MV-4-11 (cell line): ENCODE measurements at regions not wholly inside any gene's neighbourhood (a gene's known extent, or its start where the extent isn't known, plus 50 kb on each side); places are given as distances from the start of the nearest gene placed in this dataset.
"Not testable (repeated sequence)": the region's sequence is repeated elsewhere in the genome, so short reads cannot be mapped to it uniquely, and the experiment has no call there.

Source experiments
- DNase-seq: peaks from one replicate; lab custom pipeline; 2025; lab: John Stamatoyannopoulos, UW

DNA sequence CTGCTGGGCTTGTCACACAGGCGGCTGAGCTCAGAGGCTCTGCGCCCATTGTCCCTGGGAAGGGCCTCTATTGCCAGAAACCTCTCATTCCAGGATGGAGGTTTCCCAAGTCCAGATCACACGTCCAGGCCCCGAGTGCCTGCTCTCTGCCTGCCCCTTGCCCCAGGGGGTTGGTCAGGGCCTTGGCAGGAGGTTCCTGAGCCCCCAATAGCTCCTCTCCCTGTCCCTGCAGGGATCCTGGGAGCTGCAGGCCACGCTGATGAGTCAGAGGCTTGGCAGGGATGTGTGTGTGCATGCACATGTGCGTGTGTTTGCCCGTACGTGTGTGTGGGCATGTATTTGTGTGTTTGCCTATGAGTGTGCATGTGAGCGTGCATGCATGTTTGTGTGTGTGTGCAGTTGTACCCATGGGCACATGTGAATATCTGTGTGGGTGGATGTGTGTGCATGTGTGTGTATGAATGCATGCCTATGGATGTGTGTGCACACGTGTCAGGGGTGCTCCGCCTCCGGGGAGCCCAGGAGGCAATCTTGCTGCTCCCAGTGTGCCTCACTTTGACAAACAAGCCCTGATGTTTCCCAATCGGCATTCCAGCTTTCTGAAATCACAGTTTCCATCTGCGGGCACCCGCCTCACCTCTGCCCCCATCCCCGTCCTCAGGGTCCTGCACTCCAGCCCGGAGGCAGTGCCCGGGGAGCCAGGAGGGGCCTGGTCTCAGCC lies 98.4 kb upstream of the GSE1 start:
- no peak for DNase-seq

DNA sequence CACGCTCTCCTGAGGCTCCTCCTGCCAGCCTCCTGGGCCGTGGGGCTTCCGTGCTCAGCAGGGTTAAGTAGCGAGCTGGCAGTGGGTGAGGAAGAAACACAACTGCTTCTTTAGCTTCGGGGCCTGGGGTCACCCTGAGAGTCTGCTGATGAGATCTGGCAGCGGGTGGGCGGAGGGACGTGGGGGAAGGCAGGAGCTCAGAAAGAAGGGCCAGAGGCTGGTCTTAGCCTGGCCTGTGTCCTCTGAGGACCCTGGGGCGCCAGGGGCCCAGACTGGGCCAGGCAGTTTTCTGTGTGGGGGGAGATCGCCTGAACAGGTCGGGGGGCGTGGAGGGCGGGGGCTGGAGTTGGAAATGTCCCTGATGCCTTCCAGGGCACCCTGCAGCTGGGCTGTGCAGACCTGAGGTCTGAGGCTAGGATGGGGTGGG lies 97.8 kb upstream of the GSE1 start:
- no peak for DNase-seq

DNA sequence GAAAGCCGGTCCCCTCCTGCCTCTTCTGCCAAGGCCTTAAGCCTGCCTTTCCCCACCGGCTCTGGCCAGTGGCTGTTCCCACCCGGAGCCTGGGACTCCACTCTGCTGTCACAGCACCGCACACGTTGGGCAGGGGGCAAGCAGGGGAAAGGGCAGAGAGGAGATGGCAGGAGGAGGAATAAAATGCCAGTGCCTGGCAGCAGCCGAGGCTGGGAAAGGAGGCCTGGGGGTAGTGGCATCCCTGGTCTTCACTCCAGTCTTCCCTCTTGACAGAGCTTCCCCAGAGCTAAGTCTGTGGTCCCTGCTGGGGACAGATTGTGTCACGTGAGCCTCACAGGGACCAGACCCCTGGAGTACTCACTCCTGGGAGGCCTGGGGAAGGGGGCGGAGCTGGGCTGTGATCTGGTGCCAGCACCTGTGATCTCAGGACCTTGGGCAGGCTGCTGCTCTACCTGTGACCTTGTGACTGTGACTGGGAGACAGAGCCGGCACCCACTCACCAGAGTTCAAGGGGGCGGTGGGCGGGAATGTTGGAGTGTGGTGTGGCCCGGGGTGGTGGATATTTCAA lies 97.2 kb upstream of the GSE1 start:
- DNase-seq = no peak

DNA sequence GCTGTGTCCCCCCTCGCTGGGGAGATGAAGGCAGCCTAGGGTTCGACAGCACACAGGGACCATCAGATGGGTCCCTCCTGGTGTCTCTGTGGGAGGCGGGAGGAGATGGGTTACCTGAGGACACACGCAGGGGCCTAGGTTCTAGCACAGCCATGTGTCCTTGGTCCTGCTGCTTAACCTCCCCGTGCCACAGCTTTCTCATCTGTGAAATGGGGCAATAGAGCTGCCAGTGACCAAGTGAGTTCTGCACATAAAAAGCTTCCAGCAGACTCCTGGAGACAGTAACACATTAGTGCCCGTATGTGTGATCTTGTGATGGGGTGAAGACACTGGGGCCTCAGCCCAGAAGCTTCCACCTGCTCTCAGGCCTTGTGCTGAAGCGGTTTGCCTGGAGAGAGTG lies 96.0 kb upstream of the GSE1 start:
- DNase-seq = no peak

DNA sequence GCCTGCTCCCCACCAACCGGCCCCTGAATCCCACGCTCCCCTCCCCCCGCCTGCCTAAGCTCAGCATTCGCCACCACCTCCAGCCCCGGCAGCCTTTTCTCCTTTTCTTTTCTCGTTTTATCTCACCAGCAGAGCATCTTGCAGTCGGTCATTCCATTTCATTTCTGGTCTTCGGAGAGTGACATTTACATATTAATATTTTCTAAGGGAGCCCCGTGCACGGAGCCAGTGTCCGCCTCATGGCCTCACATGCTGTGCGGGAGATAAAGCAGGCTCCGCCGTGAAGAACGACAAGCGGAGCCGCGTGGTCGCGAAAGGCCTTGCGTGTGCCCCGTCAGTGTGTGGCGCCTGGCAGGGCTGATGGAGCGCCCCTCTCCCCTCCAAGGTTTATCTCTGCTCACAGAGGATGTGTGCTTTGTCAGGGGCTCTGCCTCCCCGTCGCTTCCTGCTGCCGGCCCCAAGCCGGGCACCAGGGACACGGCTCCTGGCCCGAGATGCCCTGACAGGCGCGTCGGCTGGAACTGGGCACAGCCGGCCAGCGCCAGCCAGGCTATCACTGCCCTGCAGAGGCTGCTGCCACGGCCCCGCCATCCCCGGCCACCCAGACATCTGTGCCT lies 95.5 kb upstream of the GSE1 start:
- DNase-seq = no peak

DNA sequence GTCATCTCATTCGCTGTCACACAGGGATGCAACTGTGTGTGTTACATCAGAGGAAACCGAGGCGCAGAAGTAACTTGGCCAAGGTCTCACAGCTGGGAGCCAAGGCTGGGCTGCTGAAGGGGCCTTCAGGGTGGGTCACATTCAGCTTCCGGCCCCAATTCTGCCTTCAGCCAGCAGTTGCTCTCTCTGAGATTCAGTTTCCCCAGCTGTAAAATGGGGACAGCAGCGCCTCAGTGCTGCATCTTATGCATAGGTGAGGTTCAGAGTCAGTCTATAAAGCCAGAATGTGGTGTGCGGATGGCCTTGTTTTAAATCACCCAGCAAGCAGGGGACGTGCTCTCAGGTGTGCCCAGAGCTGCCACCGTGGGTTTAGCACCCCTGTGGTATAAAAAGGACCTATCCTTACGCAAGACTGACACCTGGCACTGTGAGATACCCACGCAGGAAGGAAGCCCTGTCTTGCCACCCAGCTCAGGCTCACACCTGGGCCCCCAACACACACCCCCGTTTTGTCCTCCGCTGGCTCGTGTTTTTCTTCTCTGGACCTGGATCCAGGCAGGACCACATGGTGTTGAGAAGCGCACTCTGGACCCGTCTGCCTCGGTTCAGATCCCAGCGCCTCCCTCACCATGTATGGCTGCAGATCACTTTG lies 94.6 kb upstream of the GSE1 start:
- DNase-seq = no peak

DNA sequence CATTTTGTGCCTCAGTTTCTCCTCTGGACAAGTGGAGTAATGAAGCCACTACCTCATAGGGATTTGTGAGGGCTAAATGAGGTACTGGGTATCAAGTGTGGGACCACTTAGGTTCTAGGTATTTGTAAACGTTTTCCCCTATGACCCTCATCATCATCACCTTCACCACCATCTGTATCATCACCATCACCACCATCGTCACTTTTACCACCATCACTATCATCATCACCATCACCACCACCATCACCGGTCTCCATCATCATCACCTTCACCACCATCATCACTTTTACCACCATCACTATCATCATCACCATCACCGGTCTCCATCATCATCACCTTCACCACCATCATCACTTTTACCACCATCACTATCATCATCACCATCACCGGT lies 94.1 kb upstream of the GSE1 start:
- not testable (repeated sequence) for DNase-seq

DNA sequence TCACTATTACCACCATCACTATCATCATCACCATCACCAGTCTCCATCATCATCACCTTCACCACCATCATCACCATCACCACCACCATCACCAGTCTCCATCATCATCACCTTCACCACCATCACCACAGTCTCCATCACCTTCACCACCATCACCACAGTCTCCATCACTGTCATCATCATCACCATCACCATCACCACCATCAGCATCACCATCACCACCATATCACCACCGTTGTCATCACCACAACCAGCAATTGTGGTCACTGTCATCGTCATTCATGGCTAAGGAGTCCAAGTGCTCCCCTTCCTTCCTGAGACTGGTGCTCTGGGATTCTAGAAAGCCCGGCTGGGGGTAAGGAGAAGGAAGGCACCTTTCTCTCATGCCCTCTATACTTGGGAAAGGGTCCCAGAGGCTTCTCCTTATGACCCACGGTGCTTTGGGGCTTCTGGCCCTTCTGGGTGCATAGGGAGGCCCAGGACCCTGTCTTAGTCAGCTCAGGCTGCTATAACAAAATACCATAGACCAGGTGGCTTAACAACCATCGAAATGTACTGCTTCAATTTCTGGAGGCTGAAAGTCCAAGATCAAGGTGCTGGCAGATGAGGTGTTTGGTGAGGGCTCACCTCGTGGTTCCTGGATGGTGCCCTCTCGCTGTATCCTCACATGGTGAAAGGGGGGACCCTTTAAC lies 93.4 kb upstream of the GSE1 start:
- DNase-seq = no peak

DNA sequence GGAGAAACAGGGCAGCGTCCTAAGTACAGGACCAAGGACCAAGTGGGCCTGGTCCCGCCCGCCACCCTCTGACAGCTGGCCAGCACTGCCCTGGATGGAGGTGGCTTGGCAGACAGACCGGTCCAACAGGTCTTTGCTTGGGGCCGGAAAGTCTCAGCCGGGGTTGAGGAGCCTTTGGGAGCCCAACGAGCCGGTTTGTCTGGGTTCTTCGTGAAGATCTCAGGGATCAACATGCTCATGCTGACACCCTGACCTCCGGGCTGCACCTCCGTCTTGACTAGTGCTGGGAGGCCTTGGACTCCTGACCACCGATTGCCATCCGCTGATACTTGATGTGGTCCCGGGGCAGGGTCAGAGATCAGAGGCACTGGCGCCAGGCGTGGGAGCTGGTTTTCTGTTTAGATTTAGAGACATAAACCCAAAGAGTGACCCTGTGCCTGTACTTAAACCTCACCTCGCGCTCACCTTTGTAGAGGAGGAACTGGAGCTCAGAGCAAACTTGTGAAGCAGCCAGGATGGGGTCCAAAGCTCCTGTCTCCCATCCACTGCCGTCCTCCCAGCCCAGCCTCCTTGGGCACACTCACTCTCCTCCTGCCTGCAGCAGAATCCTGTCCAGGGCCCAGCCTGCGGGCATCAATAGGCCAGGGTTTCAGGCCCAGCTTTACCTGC lies 92.1 kb upstream of the GSE1 start:
- no peak for DNase-seq

DNA sequence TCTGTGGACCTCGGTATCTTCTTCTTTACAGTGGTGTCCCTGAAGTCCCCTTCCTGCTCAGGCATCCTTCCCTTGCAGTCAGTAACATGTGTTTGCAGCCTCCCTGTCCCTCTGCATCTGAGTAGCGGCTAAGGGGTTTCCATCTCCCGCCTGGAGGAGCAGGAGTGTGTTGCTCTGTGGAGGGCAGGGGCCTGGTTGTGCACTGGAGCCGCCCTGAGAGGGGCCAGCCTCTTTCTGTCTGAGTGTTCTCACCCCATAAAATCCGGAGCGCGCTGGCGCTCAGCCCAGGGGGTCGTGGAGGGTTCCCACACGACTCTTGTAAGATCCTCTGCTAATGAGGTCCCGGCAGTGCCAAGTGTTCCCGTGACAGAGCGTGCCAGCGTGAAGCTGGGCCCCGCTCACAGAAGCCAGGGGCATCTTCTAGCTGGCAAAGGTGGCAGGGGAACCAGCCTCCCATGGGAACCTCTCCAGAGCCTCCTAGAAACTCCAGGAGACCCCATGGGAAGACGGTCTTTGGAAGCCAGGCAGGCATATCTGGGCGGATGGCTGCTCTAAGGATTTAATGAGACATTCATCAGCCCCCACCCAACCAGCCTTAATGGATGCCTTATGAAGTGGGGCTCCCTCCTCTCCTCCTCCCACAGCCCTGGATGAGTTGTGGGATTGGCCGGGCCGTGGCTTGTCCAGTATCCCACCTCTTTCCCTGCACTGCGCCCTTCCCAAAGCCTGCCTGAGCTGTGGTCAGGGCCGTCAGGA lies 91.4 kb upstream of the GSE1 start:
- DNase-seq = no peak

DNA sequence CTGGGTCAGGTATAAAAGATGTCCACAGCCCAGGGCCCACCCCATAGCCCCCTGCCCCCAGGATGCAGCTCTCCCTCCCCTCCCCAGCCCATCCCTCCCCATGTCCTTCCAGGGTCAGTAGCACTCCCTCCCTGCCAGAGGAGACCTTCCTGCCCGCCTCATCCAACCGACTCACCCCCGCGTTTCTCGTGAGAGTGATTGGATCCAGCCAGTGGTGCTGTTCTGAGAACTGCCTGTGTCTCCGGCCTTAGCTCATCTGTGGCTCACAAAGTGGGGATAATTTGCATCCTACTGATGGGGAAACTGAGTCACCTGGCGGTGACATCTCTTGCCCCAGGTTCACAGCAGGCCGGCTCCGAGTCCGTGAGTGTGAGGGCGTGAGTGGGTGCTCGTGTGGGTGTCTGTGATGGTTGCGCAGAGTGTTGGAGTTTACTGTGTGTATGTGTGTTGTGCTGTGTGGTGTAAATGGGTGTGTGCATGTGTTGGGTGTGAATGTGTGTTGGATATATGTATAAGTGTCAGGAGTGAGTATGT lies 90.7 kb upstream of the GSE1 start:
- no peak for DNase-seq

DNA sequence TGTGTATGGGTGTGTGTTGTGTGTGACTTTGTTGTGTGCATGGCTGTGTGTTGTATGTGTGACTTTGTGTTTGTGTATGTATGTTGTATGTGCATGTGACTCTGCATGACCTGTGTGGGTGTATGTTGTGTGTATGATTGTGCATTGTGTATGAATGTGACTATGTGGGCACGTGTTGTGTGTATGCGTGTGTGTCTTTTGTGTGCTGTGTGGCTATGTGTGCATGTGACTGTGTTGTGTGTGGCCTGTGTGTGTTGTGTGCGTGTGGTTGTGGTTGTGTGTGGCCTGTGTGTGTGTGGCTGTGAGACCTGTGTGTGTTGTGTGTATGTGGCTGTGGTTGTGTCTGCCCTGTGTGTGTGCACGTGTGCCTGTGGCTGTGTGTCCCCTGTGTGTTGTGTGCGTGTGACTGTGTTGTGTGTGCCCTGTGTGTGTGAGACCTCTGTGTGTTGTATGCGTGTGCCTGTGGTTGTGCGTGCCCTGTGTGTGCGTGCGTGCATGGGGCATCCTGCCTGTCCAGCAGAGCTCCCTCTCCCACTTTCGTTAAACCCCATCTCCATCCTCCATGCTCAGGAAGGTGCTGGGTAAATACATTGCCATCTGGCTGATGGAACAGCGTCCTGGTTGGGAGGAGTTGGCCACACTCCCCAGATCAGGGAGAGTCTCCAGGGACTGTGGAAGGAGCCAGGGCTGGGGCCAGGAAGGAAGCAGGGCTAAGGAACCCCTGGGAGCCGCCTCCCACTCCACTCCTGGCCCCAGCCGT lies 90.1 kb upstream of the GSE1 start:
- DNase-seq = no peak

DNA sequence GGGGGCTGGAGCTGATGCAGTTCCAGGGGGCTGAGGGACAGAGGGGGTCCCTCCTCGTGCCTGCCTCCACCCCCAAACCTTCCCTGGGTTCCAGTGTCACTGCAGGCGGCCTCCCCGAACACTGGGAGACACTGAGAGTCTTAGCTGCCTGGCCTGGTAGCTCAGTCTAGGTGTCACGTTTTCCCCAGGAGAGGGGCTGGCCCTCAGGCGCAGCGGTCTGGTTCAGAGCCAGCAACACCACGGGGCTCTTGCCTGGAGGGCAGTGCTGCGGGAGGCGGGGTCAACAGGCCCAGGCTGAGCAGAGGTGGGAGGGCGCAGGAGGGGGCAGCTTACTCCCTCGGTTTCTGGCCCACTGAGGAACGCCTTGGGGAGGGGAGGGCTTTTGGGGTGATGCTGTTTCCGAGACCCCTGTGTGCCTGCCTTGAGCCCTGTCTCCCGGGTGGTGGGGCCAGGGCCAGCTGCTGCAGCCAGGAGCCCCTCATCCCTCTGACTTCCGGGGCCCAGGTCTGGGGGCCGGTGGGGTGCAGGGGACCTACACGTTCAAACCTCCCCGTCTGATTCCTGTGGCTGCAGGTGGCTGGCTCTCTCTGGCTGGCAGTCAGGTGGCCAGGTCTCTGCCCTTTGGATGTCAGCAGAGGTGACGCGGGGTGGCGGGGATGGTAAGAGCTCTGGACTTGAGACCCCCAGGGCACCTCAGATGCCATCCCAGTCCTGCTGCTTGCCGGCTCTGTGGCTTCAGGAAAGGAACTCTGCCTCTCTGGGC lies 89.3 kb upstream of the GSE1 start:
- DNase-seq = no peak

DNA sequence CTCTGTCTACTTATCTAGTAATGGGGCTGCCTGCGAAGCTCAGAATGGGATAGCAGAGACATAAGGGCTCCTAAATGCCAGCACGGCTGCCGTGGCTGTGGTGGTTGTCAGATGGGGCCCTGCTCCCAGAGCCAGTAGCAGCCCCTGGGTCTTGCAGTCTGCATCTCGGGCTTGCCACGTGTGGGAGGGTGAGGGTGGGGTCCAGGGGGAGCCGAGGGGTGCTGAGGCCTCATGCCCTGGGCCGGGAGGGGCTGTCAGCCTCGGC lies 88.8 kb upstream of the GSE1 start:
- DNase-seq = no peak

DNA sequence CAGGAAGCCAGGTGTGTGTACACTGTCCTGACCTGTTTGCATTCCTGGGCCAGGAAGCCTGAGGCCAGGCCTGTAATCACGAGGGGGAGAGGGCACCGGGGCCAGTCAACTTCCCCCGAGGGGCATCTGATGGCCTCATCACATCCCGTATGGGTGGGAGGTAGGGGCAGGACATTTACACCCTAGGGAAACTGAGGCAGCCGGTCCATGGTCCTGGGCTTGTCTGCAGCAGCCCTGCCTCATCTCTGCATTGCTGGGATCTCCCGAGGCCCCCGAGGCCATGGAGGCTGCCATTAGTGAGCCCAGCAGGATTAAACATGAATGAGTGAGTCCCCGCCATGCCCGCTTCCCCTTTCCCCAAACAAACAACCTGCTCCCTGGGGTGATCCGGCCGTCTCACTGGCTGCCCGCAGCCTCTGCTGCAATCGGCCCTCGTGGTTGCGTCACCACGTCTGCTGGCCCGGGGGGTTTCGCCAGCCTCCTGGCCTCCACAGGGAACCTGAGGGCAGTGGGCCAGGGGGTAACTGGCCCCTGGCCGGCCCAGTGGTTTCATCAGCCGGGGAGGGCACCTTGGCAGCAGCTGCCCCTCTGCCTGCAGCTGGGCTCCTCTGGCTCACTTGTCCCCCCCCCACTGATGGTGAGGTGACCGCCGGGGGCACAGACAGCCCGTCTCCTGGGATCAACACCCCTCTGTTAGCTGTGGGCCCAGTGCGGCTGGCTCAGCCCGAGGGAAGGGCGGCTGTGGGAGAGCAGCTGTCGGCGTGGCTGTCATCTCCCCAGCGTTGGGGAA lies 88.3 kb upstream of the GSE1 start:
- DNase-seq = peak; percentile 94

DNA sequence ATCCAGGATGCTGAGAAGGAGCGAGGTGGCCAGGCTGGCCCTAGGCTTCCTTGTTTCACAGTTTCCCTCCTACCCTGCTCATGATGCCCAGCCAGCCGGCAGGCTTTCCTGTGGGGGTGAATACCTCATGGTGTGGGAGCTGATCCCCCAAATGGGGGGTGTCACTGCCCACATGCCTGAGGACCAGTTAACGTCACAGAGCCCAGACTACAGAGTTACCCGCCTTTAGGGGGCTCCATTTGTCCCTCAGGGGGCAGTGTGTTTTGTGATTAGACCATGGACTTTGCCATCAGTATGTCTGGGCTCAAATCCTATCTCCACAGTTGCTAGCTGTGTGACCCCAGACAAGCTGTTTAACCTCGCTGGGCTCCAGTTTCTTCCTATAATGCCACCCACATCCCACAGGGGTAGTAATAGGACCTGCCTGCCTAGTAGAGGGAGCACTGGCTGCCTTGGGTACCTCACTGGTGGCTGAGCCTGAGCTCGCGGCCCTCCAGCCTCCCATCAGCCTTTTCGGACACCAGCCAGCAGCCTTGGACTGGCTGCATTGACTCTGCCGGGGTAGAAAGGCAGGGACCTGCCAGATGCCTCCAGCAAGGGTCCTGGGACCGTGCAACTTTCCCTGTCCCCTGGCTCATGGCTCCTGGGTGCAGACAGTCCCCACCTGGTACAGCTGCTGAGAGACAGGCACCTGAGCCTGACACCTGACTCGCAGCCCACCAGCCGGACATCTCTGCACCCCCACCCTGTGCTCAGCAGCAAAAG lies 87.5 kb upstream of the GSE1 start:
- peak; percentile 54 for DNase-seq

DNA sequence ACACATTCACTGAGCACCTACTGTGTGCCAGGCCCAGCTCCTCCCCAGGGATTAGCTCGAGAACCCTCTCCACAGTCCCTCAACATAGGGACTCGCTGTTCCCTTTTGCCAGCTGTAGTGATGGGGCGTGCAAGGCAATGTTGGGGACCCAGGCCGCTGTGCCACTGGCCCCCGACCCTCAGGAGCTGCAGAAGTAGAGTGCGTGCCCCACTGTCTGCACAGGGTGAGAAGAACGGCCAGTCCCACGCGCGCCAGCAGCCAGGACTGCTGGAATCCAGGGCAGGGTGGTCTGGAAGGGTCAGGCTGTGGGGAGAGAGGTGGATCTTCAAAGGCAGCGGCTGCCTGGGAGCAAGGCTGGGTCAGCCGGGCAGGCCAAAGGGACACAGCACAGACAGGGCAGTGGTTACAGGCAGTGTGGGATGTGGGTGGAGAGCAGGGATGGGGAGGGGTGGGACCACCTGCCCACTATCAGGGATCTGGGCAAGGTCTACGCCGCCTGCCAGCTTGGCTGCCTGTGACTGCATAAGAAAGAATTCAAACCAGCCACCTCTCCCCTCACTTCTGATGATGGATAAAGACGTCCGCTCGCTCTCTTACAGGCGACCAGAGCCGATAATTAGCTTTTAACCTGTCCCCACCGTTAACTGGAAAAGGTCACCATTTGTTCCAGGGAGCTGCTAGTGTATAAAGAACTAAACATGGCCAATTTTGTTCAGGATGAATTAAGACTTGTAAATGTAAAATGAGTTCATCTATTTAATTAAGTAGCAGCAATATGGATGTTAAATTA lies 86.7 kb upstream of the GSE1 start:
- DNase-seq = no peak
